ENCODE measurements at regions not wholly inside any gene's neighbourhood (a gene's known extent, or its start where the extent isn't known, plus 50 kb on each side); places are given as distances from the start of the nearest gene placed in this dataset.

DNA sequence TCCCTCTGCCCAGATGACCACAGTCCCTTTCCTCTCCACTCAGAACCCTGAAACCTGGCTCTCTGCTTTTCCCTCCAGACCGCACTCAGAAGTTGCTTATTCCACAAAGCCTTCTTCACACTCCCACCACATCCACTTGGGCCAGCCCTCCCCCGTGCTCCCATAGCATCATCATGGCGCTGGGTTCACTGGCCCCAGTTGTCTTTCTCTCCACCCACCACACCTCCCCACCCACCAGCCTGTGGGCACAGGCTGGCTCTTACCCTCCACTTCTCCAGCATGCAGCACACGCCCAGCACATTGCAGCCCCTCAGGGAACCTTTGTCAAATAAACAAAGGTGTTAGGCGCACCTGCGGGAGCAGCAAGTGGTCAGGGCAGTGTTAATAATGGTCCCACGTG, 130.0 kb downstream of the KATNIP start:
- Mint-ChIP-seq H3K27me3 (ENCODE audit: low read depth) (no peaks in the 10 kb centered on the region), H3K9me3 (peaks cover 8% of the 10 kb centered on the region), H3K4me3 (no peak overlapping the region), H3K36me3 (ENCODE audit: low read depth) (peaks cover 56% of the 10 kb centered on the region), H3K27ac (no peak overlapping the region), H3K4me1 (peaks cover 14% of the 10 kb centered on the region)
- TF ChIP-seq, protein P1, sequence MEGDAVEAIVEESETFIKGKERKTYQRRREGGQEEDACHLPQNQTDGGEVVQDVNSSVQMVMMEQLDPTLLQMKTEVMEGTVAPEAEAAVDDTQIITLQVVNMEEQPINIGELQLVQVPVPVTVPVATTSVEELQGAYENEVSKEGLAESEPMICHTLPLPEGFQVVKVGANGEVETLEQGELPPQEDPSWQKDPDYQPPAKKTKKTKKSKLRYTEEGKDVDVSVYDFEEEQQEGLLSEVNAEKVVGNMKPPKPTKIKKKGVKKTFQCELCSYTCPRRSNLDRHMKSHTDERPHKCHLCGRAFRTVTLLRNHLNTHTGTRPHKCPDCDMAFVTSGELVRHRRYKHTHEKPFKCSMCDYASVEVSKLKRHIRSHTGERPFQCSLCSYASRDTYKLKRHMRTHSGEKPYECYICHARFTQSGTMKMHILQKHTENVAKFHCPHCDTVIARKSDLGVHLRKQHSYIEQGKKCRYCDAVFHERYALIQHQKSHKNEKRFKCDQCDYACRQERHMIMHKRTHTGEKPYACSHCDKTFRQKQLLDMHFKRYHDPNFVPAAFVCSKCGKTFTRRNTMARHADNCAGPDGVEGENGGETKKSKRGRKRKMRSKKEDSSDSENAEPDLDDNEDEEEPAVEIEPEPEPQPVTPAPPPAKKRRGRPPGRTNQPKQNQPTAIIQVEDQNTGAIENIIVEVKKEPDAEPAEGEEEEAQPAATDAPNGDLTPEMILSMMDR (IDR thresholded peaks at IDR 0.05; ENCODE audit: unreplicated experiment in 3 of 3): no peak

DNA sequence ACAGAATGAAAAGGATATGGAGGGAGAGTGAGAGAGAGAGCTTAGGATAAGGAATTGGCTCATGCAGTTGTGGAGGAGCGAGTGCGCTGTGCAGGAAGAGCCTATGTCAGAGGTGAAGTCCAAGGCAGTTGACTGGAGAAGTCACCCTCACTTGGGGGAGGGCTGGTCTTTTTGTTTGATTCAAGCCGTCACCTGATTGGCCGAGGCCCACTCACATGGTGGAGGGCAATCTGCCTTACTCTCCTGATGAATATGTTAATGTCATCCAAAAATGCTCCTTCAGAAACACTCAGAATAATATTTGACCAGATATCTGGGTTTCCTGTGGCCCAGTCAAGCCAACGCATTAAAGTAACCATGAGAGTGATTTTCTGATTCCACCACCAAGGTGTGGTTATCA, 131.7 kb downstream of the KATNIP start:
- Mint-ChIP-seq H3K27ac (no peak overlapping the region), H3K4me1 (peaks cover 23% of the 10 kb centered on the region), H3K4me3 (no peak overlapping the region), H3K27me3 (ENCODE audit: low read depth) (no peaks in the 10 kb centered on the region), H3K9me3 (no peaks in the 10 kb centered on the region), H3K36me3 (ENCODE audit: low read depth) (peaks cover 44% of the 10 kb centered on the region)
- TF ChIP-seq, protein P1 (IDR thresholded peaks at IDR 0.05; ENCODE audit: unreplicated experiment in 3 of 3): no peak

DNA sequence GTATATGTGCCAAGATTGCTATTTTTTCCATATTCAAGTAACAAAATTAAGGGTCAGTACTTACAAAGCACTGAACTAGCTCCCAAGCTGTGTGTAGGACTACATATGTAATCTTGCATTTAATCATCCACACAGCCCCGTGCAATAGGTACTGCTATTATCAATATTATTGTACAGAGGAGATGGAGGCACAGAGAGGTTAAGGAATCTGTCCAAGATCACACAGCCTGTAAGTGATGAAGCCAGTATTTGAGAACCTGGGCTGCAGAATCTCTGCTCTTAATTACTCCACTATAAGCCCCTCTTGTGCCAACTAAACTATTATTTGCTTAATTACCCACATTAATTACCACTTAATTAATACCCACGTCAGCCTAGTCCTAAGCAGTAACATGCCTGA, 134.1 kb downstream of the KATNIP start:
- H3K36me3 Mint-ChIP-seq (ENCODE audit: low read depth): peaks cover 30% of the 10 kb centered on the region
- H3K9me3 Mint-ChIP-seq: no peaks in the 10 kb centered on the region
- no peak overlapping the region for H3K27ac Mint-ChIP-seq
- H3K4me3 Mint-ChIP-seq: no peak overlapping the region
- H3K4me1 Mint-ChIP-seq: peaks cover 10% of the 10 kb centered on the region
- H3K27me3 Mint-ChIP-seq (ENCODE audit: low read depth): no peaks in the 10 kb centered on the region
- TF ChIP-seq, protein P1 (IDR thresholded peaks at IDR 0.05; ENCODE audit: unreplicated experiment in 3 of 3): no peak

DNA sequence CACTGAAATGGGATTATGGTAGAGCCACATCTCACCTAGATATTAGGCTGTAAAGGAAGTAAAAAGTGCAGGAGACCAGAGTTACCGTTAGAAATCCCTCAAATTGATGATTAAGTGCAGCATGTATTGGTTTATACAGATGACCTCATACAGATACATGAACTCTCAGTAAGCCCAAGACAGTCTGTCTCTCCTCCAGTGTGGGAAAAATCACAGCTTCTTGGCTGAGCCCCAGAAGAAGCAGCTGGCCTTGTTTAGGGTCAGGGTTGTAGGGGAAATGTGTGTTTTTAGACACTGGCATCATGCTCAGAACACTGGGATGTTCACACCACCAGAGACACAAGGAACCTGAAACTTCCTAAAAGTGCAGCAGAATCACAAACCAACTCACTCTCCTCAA, 135.9 kb downstream of the KATNIP start:
- Mint-ChIP-seq H3K4me1 (peaks cover 15% of the 10 kb centered on the region), H3K27me3 (ENCODE audit: low read depth) (no peaks in the 10 kb centered on the region), H3K9me3 (no peaks in the 10 kb centered on the region), H3K27ac (no peak overlapping the region), H3K4me3 (no peak overlapping the region), H3K36me3 (ENCODE audit: low read depth) (peaks cover 23% of the 10 kb centered on the region)
- TF ChIP-seq, protein P1 (IDR thresholded peaks at IDR 0.05; ENCODE audit: unreplicated experiment in 3 of 3): no peak

DNA sequence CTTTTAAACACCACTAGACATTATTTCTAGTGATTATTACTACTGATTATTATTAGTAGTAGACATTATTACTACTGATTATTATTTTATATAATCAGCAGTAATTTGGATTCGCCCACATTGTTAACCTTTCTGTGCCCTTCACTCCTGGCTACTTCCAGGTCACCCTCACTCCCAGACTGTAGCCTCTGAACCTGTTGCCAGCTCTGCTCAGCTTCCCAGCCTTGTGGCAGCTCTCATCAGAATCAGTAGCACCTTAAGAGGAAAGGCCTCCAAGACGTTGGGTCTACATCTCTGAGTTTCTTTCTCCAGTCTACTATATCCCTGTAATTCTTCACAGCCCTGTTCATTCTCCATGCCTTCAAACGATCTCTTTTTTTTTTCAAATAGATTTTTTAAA, 137.0 kb downstream of the KATNIP start:
- H3K9me3 Mint-ChIP-seq: no peaks in the 10 kb centered on the region
- peaks cover 18% of the 10 kb centered on the region for H3K36me3 Mint-ChIP-seq (ENCODE audit: low read depth)
- no peak overlapping the region for H3K27ac Mint-ChIP-seq
- TF ChIP-seq, protein P1 (IDR thresholded peaks at IDR 0.05; ENCODE audit: unreplicated experiment in 3 of 3): no peak
- no peaks in the 10 kb centered on the region for H3K27me3 Mint-ChIP-seq (ENCODE audit: low read depth)
- no peak overlapping the region for H3K4me3 Mint-ChIP-seq
- peaks cover 15% of the 10 kb centered on the region for H3K4me1 Mint-ChIP-seq

DNA sequence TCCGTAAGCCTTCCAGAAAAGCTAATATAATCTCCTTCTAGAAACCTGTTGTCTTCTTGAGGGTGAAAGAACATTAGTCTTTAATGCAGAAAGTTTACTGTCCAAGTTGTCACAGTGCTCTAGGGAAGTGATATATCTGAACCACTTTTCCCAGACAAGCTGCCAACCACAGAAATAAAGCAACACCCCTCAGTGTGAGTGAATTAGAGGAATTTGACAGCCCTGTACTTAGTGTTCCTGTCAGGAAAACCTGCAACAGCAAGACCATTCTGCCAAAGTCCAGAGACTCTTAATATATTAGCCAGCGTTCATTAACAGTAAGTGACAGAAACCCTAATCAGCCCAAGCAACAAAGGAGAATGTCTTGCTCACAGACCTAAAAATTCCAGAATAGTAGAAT, 137.7 kb downstream of the KATNIP start:
- H3K9me3 Mint-ChIP-seq: no peaks in the 10 kb centered on the region
- H3K4me1 Mint-ChIP-seq: peaks cover 15% of the 10 kb centered on the region
- H3K27ac Mint-ChIP-seq: no peak overlapping the region
- H3K36me3 Mint-ChIP-seq (ENCODE audit: low read depth): peaks cover 13% of the 10 kb centered on the region
- H3K4me3 Mint-ChIP-seq: no peak overlapping the region
- no peaks in the 10 kb centered on the region for H3K27me3 Mint-ChIP-seq (ENCODE audit: low read depth)
- TF ChIP-seq, protein P1 (IDR thresholded peaks at IDR 0.05; ENCODE audit: unreplicated experiment in 3 of 3): no peak
